Inferior parietal cortex (tissue), 1 donor: ENCODE measurements at regions not wholly inside any gene's neighbourhood (a gene's known extent, or its start where the extent isn't known, plus 50 kb on each side); places are given as distances from the start of the nearest gene placed in this dataset.
"Not testable (repeated sequence)": the region's sequence is repeated elsewhere in the genome, so short reads cannot be mapped to it uniquely, and the experiment has no call there.

ENCODE experiments used
- DNase-seq: peaks from one replicate; pipeline ENCODE4 v3.0.0-alpha.2; 2016; ENCODE audit errors: extremely low spot score

GRCh38 chr5:115469904-115470516 lies 74.6 kb downstream of the FEM1C start:
- DNase-seq: no peak

- DNase-seq: no peak
Measured at GRCh38 chr5:115467628-115468027, 76.9 kb downstream of the FEM1C start.

GRCh38 chr5:115465431-115465830 lies 79.1 kb downstream of the FEM1C start:
- DNase-seq: no peak

- no peak for DNase-seq
Measured at GRCh38 chr5:115463983-115464382, 80.6 kb downstream of the FEM1C start.

- DNase-seq: no peak
Measured at GRCh38 chr5:115461506-115462290, 82.9 kb downstream of the FEM1C start.

- DNase-seq: no peak
Measured at GRCh38 chr5:115461093-115461492, 83.5 kb downstream of the FEM1C start.

GRCh38 chr5:115460472-115460871 lies 84.1 kb downstream of the FEM1C start:
- DNase-seq: no peak

GRCh38 chr5:115459855-115460341 lies 84.7 kb downstream of the FEM1C start:
- no peak for DNase-seq

- DNase-seq: no peak
Measured at GRCh38 chr5:115458416-115458815, 86.2 kb downstream of the FEM1C start.

GRCh38 chr5:115458003-115458409 lies 86.6 kb downstream of the FEM1C start:
- no peak for DNase-seq

GRCh38 chr5:115457571-115457970 lies 87.0 kb downstream of the FEM1C start:
- no peak for DNase-seq

- no peak for DNase-seq
Measured at GRCh38 chr5:115456539-115457040, 88.0 kb downstream of the FEM1C start.

- no peak for DNase-seq
Measured at GRCh38 chr5:115456056-115456455, 88.5 kb downstream of the FEM1C start.

GRCh38 chr5:115455301-115455707 lies 89.3 kb downstream of the FEM1C start:
- no peak for DNase-seq

- DNase-seq: no peak
Measured at GRCh38 chr5:115453391-115454095, 91.0 kb downstream of the FEM1C start.

- DNase-seq: no peak
Measured at GRCh38 chr5:115452536-115453235, 91.9 kb downstream of the FEM1C start.

- DNase-seq: no peak
Measured at GRCh38 chr5:115452083-115452482, 92.5 kb downstream of the FEM1C start.

- DNase-seq: no peak
Measured at GRCh38 chr5:115450741-115451140, 93.8 kb downstream of the FEM1C start.

GRCh38 chr5:115448630-115449029 lies 95.9 kb downstream of the FEM1C start:
- not testable (repeated sequence) for DNase-seq

- DNase-seq: no peak
Measured at GRCh38 chr5:115440782-115441451, 103.7 kb downstream of the FEM1C start.

GRCh38 chr5:115439639-115440038 lies 104.9 kb downstream of the FEM1C start:
- no peak for DNase-seq
